ENCODE measurements at regions not wholly inside any gene's neighbourhood (a gene's known extent, or its start where the extent isn't known, plus 50 kb on each side); places are given as distances from the start of the nearest gene placed in this dataset.

DNA sequence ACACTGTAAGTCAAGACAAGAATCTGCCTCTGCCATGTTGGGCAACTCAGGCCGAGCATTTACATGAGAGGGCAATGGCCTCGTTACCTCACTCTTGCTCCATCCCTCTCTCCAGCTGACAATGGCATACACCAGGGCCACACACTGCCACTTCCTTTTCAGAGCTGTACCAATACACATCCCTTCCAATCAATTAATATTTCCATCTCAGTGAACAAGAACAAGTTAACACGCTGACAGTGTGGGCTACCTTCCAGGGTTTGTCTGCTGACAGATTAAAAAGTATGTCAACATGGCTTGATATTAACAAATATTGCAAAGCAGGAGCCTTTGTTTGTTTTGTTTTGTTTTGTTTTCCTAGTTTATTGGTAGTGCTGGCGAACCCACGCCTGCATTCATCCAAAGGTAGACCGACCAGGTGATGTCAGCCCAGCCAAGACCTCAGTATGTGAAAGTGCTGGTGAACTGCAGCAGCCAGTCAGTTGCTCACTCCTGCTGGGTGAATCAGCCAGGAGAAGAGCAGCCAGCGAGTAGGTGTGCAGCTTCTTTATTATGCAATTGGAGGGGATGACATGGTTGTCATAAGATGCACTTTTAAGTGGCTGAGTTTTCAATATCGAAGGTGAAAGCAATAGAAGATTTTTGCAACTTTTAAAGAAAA lies 487.3 kb upstream of the JARID2 start:
- no peak overlapping the region for H3K4me3 ChIP-seq
- TF ChIP-seq, protein P1, sequence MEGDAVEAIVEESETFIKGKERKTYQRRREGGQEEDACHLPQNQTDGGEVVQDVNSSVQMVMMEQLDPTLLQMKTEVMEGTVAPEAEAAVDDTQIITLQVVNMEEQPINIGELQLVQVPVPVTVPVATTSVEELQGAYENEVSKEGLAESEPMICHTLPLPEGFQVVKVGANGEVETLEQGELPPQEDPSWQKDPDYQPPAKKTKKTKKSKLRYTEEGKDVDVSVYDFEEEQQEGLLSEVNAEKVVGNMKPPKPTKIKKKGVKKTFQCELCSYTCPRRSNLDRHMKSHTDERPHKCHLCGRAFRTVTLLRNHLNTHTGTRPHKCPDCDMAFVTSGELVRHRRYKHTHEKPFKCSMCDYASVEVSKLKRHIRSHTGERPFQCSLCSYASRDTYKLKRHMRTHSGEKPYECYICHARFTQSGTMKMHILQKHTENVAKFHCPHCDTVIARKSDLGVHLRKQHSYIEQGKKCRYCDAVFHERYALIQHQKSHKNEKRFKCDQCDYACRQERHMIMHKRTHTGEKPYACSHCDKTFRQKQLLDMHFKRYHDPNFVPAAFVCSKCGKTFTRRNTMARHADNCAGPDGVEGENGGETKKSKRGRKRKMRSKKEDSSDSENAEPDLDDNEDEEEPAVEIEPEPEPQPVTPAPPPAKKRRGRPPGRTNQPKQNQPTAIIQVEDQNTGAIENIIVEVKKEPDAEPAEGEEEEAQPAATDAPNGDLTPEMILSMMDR (IDR thresholded peaks at IDR 0.05): no peak
- TF ChIP-seq POLR2A (IDR thresholded peaks at IDR 0.05) (no peak), EP300 (IDR thresholded peaks at IDR 0.05) (no peak), POLR2AphosphoS5 (IDR thresholded peaks at IDR 0.05) (no peak)
- H3K4me1 ChIP-seq: no peaks in the 10 kb centered on the region
- no peak overlapping the region for H3K27ac ChIP-seq
- 30 to 72% methylated on average over 8 of the region's 8 CpGs for WGBS, 2 donors
- no peaks in the 10 kb centered on the region for H3K36me3 ChIP-seq
- H3K9me3 ChIP-seq: no peaks in the 10 kb centered on the region
- no peak for DNase-seq
- no peaks in the 10 kb centered on the region for H3K27me3 ChIP-seq
- intact Hi-C loops (cut with DNase I): no loop called here

DNA sequence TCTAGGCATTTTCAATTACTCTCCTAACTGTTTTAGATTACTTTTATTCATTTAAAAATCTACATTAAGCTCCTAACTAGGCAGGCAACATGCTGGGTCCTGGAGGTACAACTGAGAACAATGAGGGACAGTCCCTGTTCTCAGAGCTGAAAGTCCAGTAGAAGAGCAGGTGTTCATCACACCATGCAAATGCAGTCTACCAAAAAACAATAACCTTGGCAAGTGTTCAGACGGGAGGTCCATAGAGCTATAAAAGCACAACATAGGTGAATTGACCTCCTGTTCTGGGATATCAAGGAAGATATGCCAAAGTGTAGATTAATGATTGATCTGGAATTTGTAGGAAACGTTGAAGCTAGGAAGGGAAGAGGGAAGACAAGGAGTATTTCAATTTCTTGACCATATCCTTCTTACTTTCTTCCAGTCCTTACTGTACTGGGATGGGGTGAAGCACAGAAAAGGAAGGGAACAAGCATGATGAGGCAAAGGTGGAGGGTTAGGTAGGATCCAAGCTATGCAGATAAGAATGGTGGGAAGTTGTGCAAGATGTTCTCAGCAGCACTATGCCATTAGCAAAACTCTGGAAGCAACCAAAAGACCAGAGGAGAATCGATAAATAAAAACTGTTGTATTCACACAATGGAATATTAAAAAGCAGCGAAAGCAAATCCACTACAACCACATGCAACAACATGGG lies 485.7 kb upstream of the JARID2 start:
- H3K4me3 ChIP-seq: no peak overlapping the region
- no peaks in the 10 kb centered on the region for H3K36me3 ChIP-seq
- no peak overlapping the region for H3K27ac ChIP-seq
- TF ChIP-seq, protein P1 (IDR thresholded peaks at IDR 0.05): no peak
- TF ChIP-seq POLR2AphosphoS5 (IDR thresholded peaks at IDR 0.05): no peak
- no peak for TF ChIP-seq EP300 (IDR thresholded peaks at IDR 0.05)
- TF ChIP-seq POLR2A (IDR thresholded peaks at IDR 0.05): no peak
- intact Hi-C loops (cut with DNase I): no loop called here
- no peaks in the 10 kb centered on the region for H3K9me3 ChIP-seq
- no peaks in the 10 kb centered on the region for H3K4me1 ChIP-seq
- 34 to 81% methylated on average over 4 of the region's 4 CpGs for WGBS, 2 donors
- H3K27me3 ChIP-seq: no peaks in the 10 kb centered on the region
- DNase-seq: no peak

DNA sequence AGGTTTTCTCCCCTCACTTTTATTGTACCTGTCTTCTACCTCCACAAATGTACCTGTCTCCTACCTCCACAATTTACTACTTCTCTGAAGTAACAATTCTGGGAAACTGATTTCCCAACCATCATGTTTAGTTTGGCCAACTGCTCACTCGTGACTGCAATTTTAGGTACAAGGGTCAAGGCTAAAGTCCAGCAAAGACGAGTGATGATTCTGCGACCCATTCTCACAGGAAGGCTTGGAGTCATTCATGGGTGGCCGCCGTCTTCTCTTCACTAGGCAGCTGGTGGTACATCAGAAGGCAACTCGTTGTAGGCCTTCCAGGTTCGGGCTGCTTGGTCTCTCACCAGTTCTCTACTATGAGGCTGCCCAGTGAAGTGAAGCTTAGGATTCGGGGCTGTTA lies 483.8 kb upstream of the JARID2 start:
- Histone ChIP-seq H3K9me3 (no peaks in the 10 kb centered on the region), H3K36me3 (no peaks in the 10 kb centered on the region), H3K4me3 (no peak overlapping the region), H3K27ac (no peak overlapping the region), H3K27me3 (no peaks in the 10 kb centered on the region), H3K4me1 (peaks cover 0 to 1% (median 0%) of the 10 kb centered on the region in 4 donors)
- 35 to 79% methylated on average over 8 of the region's 8 CpGs for WGBS, 2 donors
- no peak for DNase-seq
- TF ChIP-seq, protein P1 (IDR thresholded peaks at IDR 0.05): no peak
- TF ChIP-seq EP300 (IDR thresholded peaks at IDR 0.05) (no peak), POLR2AphosphoS5 (IDR thresholded peaks at IDR 0.05) (no peak), POLR2A (IDR thresholded peaks at IDR 0.05) (no peak)
- intact Hi-C loops (cut with DNase I): no loop called here

DNA sequence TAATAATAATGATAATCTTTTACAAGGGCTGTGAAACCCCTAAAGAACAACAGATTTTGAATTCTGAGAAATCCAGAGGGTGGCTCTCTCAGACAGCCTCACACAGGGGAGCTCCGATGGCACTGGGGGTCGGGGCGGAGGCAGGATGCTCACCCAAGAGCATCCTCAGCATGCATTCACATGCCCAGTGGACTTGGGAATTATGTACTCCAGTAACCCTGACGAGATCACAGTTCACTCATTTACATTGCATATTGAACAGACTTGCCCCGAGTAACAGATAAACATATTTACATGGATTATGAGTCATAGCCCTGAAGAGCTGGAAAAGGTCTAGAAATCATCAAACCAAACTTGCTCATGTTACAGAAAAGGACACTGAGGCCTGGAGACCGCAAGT lies 482.7 kb upstream of the JARID2 start:
- Histone ChIP-seq H3K27ac (no peak overlapping the region), H3K4me3 (no peak overlapping the region), H3K36me3 (no peaks in the 10 kb centered on the region), H3K27me3 (no peaks in the 10 kb centered on the region), H3K4me1 (peaks cover 0 to 5% (median 0%) of the 10 kb centered on the region in 4 donors), H3K9me3 (no peaks in the 10 kb centered on the region)
- intact Hi-C loops (cut with DNase I): no loop called here
- WGBS, 2 donors: 53 to 75% methylated on average over 6 of the region's 6 CpGs
- no peak for TF ChIP-seq POLR2AphosphoS5 (IDR thresholded peaks at IDR 0.05)
- no peak for TF ChIP-seq POLR2A (IDR thresholded peaks at IDR 0.05)
- TF ChIP-seq, protein P1 (IDR thresholded peaks at IDR 0.05): no peak
- DNase-seq: no peak

Measured in sigmoid colon (tissue), 6 donors.